Sigmoid colon (tissue), 6 donors: ENCODE measurements at regions not wholly inside any gene's neighbourhood (a gene's known extent, or its start where the extent isn't known, plus 50 kb on each side); places are given as distances from the start of the nearest gene placed in this dataset.

ENCODE experiments used
- DNase-seq: peaks from one replicate; pipeline ENCODE4 v3.0.0-alpha.2; 2019
- H3K27ac ChIP-seq, 4 donors: fragments of 200-600 bp; sonication (generic); one replicate each; pipeline ENCODE4 v1.5.1; 2016 to 2019; ENCODE audit warnings: mild to moderate bottlenecking in 1 of 4
- H3K27me3 ChIP-seq, 3 donors: fragments of 200-600 bp; sonication (generic); one replicate each; pipeline ENCODE4 v1.5.1; 2019; ENCODE audit warnings: mild to moderate bottlenecking in 1 of 3
- H3K36me3 ChIP-seq, 4 donors: fragments of 200-600 bp; sonication (generic); one replicate each; pipeline ENCODE4 v1.5.1; 2016 to 2019
- H3K4me1 ChIP-seq, 4 donors: fragments of 200-600 bp; sonication (generic); one replicate each; pipeline ENCODE4 v1.5.1; 2017 to 2019
- H3K4me3 ChIP-seq, 4 donors: fragments of 200-600 bp; sonication (generic); one replicate each; pipeline ENCODE4 v1.5.1; 2017 to 2019; ENCODE audit warnings: mild to moderate bottlenecking in 2 of 4, moderate library complexity in 1 of 4
- H3K9me3 ChIP-seq, 4 donors: fragments of 200-600 bp in 3 of 4; sonication (generic) in 3 of 4; one replicate each; pipeline versions ENCODE4 v1.5.1 to v1.6.1; 2013 to 2019
- EP300 ChIP-seq, 4 donors: sonication (generic); formaldehyde crosslinking; IDR thresholded peaks; one replicate each; pipeline ENCODE4 v1.6.1; 2017; ENCODE audit warnings: antibody characterized with exemption in 4 of 4
- POLR2A ChIP-seq, 2 donors: fragments of 450-650 bp; IDR thresholded peaks; one replicate each; pipeline ENCODE4 v1.6.1; 2016; ENCODE audit warnings: antibody characterized with exemption in 2 of 2, mild to moderate bottlenecking in 2 of 2, moderate library complexity in 2 of 2
- POLR2AphosphoS5 ChIP-seq, 4 donors: sonication (generic); formaldehyde crosslinking; IDR thresholded peaks; one replicate each; pipeline ENCODE4 v1.6.1; 2017; ENCODE audit warnings: antibody characterized with exemption in 4 of 4
- WGBS, 2 donors: extraction: QIAGEN DNeasy Blood & Tissue Kit; methylation state at CpG; one replicate each; pipeline ENCODE4 v1.1.7; 2013; 5-methylcytosine and 5-hydroxymethylcytosine counted together
- intact Hi-C: fragments of 100-400 bp; cut with DNase I; formaldehyde crosslinking; loops from one replicate; pipeline ENCODE4 v1.15.1; 2023
- TF ChIP-seq, protein P1 (sequence below), 4 experiments: fragments of 450-650 bp in 3 of 4; fragments of 200-600 bp in 1 of 4; IDR thresholded peaks; one replicate each; pipeline ENCODE4 v1.5.1; 2016 to 2019; ENCODE audit warnings: antibody characterized with exemption in 4 of 4, mild to moderate bottlenecking in 3 of 4, moderate library complexity in 2 of 4
- donor health status: healthy with polysubstance abuse.
- donor health status: healthy.

DNA sequence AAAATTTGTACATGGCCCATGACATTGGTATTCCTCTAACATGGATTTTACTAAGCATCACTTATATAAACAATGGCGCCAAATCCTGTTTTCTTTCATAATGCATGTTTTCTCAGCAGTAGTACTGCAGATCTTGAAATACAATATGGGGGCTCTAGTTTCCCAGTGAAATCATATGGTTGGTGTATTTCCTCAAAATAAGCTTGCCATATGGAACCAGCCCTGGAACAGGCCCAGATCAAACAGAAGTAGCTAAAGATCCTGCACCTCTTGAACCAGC, 163.9 kb downstream of the ZNF608 start:
- Histone ChIP-seq H3K27me3 (no peaks in the 10 kb centered on the region), H3K36me3 (no peaks in the 10 kb centered on the region), H3K9me3 (no peaks in the 10 kb centered on the region), H3K4me3 (no peak overlapping the region), H3K27ac (no peak overlapping the region), H3K4me1 (no peaks in the 10 kb centered on the region)
- TF ChIP-seq EP300 (IDR thresholded peaks at IDR 0.05) (no peak), POLR2AphosphoS5 (IDR thresholded peaks at IDR 0.05) (no peak), POLR2A (IDR thresholded peaks at IDR 0.05) (no peak)
- TF ChIP-seq, protein P1, sequence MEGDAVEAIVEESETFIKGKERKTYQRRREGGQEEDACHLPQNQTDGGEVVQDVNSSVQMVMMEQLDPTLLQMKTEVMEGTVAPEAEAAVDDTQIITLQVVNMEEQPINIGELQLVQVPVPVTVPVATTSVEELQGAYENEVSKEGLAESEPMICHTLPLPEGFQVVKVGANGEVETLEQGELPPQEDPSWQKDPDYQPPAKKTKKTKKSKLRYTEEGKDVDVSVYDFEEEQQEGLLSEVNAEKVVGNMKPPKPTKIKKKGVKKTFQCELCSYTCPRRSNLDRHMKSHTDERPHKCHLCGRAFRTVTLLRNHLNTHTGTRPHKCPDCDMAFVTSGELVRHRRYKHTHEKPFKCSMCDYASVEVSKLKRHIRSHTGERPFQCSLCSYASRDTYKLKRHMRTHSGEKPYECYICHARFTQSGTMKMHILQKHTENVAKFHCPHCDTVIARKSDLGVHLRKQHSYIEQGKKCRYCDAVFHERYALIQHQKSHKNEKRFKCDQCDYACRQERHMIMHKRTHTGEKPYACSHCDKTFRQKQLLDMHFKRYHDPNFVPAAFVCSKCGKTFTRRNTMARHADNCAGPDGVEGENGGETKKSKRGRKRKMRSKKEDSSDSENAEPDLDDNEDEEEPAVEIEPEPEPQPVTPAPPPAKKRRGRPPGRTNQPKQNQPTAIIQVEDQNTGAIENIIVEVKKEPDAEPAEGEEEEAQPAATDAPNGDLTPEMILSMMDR (IDR thresholded peaks at IDR 0.05), result no peak
- intact Hi-C loops, result no loop called here
- no peak for DNase-seq
- WGBS, 2 donors, result 92 to 95% methylated on average over 1 of the region's 1 CpG

DNA sequence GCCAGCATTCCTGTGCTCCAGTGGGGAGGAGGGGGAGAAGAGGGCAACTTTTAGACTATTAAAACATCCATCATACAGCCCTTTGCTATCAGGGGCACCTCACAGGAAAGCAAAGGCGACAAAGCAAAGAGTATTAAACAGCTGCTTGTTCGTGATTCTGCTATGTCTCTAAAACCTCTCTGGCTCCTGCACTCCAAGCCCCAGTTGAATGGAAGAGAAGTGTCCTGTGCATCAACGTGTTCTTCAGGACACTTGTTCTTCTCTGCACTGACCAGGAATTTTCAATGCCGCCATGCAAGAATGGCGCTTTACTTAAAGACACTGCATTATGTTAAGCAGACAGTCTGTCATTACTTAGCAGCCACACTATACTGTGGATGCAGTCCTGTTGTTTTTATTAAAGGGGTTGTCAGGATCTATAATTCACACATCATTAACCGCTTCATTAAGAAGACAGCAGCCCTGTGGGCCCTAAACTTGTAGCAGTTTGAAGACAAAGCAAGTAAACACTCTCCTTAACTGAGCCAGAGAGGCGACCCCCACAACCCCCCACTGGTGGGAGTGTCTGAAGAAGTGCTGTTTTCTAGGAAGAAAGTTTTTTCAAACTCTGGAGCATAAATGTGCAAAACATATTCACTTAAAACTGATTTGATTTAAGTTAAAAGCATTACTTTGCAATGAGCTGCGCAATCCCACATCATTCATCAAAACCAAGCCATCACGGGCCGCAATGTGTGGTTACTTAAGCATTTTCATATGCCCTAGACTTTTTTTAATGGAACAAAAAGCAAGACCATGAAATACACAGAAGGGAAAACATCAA, 164.5 kb downstream of the ZNF608 start:
- no peak for TF ChIP-seq POLR2A (IDR thresholded peaks at IDR 0.05)
- TF ChIP-seq EP300 (IDR thresholded peaks at IDR 0.05), result no peak
- no peak for TF ChIP-seq POLR2AphosphoS5 (IDR thresholded peaks at IDR 0.05)
- TF ChIP-seq, protein P1 (IDR thresholded peaks at IDR 0.05), result no peak
- intact Hi-C loops, result no loop called here
- no peak for DNase-seq
- no peaks in the 10 kb centered on the region for H3K27me3 ChIP-seq
- H3K27ac ChIP-seq, result no peak overlapping the region
- H3K9me3 ChIP-seq, result no peaks in the 10 kb centered on the region
- no peaks in the 10 kb centered on the region for H3K4me1 ChIP-seq
- WGBS, 2 donors, result 92 to 94% methylated on average over 10 of the region's 10 CpGs
- no peak overlapping the region for H3K4me3 ChIP-seq
- H3K36me3 ChIP-seq, result no peaks in the 10 kb centered on the region

- H3K4me1 ChIP-seq, result no peaks in the 10 kb centered on the region
- no peaks in the 10 kb centered on the region for H3K9me3 ChIP-seq
- TF ChIP-seq POLR2AphosphoS5 (IDR thresholded peaks at IDR 0.05) (no peak), POLR2A (IDR thresholded peaks at IDR 0.05) (no peak), EP300 (IDR thresholded peaks at IDR 0.05) (no peak)
- TF ChIP-seq, protein P1 (IDR thresholded peaks at IDR 0.05), result no peak
- no peak for DNase-seq
- intact Hi-C loops, result no loop called here
- no peak overlapping the region for H3K27ac ChIP-seq
- H3K27me3 ChIP-seq, result no peaks in the 10 kb centered on the region
- WGBS, 2 donors, result 48 to 75% methylated on average over 9 of the region's 9 CpGs
- no peaks in the 10 kb centered on the region for H3K36me3 ChIP-seq
- H3K4me3 ChIP-seq, result no peak overlapping the region
Measured at GRCh38 chr5:124580925-124581737, 165.3 kb downstream of the ZNF608 start.

- no peak for DNase-seq
- H3K4me3 ChIP-seq, result no peak overlapping the region
- intact Hi-C loops, result no loop called here
- H3K36me3 ChIP-seq, result no peaks in the 10 kb centered on the region
- H3K27ac ChIP-seq, result no peak overlapping the region
- no peaks in the 10 kb centered on the region for H3K27me3 ChIP-seq
- H3K4me1 ChIP-seq, result no peaks in the 10 kb centered on the region
- TF ChIP-seq POLR2AphosphoS5 (IDR thresholded peaks at IDR 0.05) (no peak), POLR2A (IDR thresholded peaks at IDR 0.05) (no peak), EP300 (IDR thresholded peaks at IDR 0.05) (no peak)
- TF ChIP-seq, protein P1 (IDR thresholded peaks at IDR 0.05), result no peak
- H3K9me3 ChIP-seq, result no peaks in the 10 kb centered on the region
- WGBS, 2 donors, result 76 to 94% methylated on average over 6 of the region's 6 CpGs
Measured at GRCh38 chr5:124580512-124580911, 165.9 kb downstream of the ZNF608 start.
